ENCODE measurements at regions not wholly inside any gene's neighbourhood (a gene's known extent, or its start where the extent isn't known, plus 50 kb on each side); places are given as distances from the start of the nearest gene placed in this dataset.
"Not testable (repeated sequence)": the region's sequence is repeated elsewhere in the genome, so short reads cannot be mapped to it uniquely, and the experiment has no call there.

DNA sequence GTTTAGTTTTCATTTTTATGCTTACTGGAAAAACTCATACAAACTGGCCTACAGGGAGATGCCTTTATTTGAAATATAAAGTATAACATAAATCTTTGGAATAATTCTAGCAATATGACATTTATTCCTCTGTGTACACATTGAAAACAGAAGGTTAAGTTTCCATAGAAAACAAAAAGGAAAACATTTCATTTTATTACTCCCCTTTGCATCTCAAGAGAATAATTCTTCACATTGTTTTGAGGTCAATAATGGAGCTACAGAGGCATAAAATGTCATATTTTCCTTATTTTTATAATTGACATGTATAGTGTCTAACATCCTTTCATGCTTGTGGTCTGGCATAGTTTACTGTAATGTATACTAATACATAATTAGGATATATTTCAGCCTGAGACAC, 187.6 kb upstream of the AGTR1 start:
- Histone ChIP-seq H3K9me3 (ENCODE audit: control insufficient read depth, low read length) (no peaks in the 10 kb centered on the region), H3K4me1 (ENCODE audit: control insufficient read depth, insufficient read depth, low read length, poor library complexity, severe bottlenecking) (no peaks in the 10 kb centered on the region), H3K4me3 (ENCODE audit: extremely low read depth, insufficient read depth, low read length, poor library complexity, severe bottlenecking) (no peak overlapping the region), H3K36me3 (ENCODE audit: control insufficient read depth, insufficient read depth, low read length) (no peaks in the 10 kb centered on the region), H3K27ac (ENCODE audit: low read depth, low read length, severe bottlenecking) (no peak overlapping the region)

DNA sequence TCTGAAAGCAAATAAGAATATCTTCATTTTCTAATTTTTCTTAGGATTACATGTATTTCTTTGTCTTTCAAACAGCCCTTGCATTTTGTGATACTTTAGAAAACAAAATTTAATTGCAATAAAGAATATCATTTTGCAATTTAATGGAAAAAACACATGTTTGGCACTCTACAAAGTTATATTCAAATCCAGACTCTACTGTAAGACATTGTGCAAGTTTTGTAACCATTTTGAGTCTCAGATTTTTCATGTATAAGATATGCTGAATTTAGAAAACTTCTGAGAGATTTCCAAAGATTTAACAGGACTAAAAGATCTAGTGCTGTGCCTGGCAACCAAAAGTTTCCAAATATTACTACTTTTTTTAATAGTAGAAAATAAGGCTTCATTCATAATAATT, 187.1 kb upstream of the AGTR1 start:
- H3K27ac ChIP-seq (ENCODE audit: low read depth, low read length, severe bottlenecking): no peak overlapping the region

DNA sequence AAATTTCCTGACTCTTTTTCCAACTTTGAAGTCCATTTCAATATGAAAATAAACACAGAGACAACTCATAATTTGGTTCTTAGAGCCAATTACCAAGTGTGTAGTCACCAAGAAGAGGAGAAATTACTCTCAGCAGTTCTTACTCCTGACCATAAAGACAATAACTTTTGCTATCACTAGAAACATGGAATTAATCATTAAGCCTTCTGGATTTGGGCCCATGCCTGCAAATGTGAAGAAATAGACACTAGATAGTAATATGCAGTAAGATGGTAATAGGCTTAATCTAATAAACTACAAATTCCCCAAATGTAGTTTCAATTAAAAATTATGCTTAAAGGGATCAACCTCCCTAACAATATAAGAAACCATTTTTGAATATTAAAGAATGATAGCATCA, 185.1 kb upstream of the AGTR1 start:
- Histone ChIP-seq H3K4me3 (ENCODE audit: extremely low read depth, insufficient read depth, low read length, poor library complexity, severe bottlenecking) (no peak overlapping the region), H3K4me1 (ENCODE audit: control insufficient read depth, insufficient read depth, low read length, poor library complexity, severe bottlenecking) (no peaks in the 10 kb centered on the region), H3K27ac (ENCODE audit: low read depth, low read length, severe bottlenecking) (no peak overlapping the region), H3K9me3 (ENCODE audit: control insufficient read depth, low read length) (no peaks in the 10 kb centered on the region), H3K36me3 (ENCODE audit: control insufficient read depth, insufficient read depth, low read length) (no peaks in the 10 kb centered on the region)

More for the DNA sequence above, 187.1 kb upstream of the AGTR1 start:
- no peaks in the 10 kb centered on the region for H3K36me3 ChIP-seq (ENCODE audit: control insufficient read depth, insufficient read depth, low read length)
- H3K4me1 ChIP-seq (ENCODE audit: control insufficient read depth, insufficient read depth, low read length, poor library complexity, severe bottlenecking): no peaks in the 10 kb centered on the region
- H3K4me3 ChIP-seq (ENCODE audit: extremely low read depth, insufficient read depth, low read length, poor library complexity, severe bottlenecking): no peak overlapping the region
- no peaks in the 10 kb centered on the region for H3K9me3 ChIP-seq (ENCODE audit: control insufficient read depth, low read length)

DNA sequence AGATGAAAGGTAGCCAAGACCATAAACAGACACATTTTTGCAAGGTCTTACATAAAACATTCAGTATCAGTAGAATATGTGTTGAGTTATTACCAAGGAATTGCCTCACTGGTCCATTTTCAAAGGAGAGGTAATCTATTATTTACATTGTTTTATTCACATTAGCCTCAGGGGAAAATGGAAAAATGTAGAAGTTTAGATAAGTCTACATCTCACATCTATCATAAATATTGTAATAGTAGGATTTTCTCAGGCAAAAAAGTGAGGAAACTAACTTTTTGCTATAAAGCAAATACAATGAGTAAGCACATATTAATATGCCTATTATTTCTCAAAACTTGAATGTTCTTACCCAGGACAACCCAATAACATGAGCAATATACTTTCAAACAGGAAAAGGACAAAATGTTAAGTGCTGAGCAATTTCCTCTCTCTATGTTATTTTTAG, 184.6 kb upstream of the AGTR1 start:
- Histone ChIP-seq H3K9me3 (ENCODE audit: control insufficient read depth, low read length) (no peaks in the 10 kb centered on the region), H3K36me3 (ENCODE audit: control insufficient read depth, insufficient read depth, low read length) (no peaks in the 10 kb centered on the region), H3K4me3 (ENCODE audit: extremely low read depth, insufficient read depth, low read length, poor library complexity, severe bottlenecking) (no peak overlapping the region), H3K4me1 (ENCODE audit: control insufficient read depth, insufficient read depth, low read length, poor library complexity, severe bottlenecking) (no peaks in the 10 kb centered on the region), H3K27ac (ENCODE audit: low read depth, low read length, severe bottlenecking) (no peak overlapping the region)

DNA sequence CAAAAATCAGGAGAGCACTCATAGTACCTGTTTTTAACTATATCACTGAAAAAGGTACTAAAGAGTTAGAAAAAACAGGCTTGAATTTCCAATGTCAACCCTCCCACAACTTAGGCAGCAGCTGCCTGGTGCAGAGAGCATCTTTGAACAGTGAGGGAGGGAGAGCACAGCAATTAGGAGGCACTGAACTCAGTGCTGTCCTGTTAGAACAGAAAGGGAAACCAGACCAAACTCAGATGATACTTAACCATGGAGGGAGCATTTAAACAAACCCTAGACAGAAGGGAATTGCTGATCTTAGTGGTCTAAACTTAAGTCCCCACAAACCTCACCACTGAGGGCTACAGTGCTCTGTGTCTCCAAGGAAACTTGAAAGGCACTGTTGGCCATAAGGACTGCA, 179.2 kb upstream of the AGTR1 start:
- Histone ChIP-seq H3K4me1 (ENCODE audit: control insufficient read depth, insufficient read depth, low read length, poor library complexity, severe bottlenecking) (no peaks in the 10 kb centered on the region), H3K4me3 (ENCODE audit: extremely low read depth, insufficient read depth, low read length, poor library complexity, severe bottlenecking) (no peak overlapping the region), H3K9me3 (ENCODE audit: control insufficient read depth, low read length) (no peaks in the 10 kb centered on the region), H3K36me3 (ENCODE audit: control insufficient read depth, insufficient read depth, low read length) (no peaks in the 10 kb centered on the region), H3K27ac (ENCODE audit: low read depth, low read length, severe bottlenecking) (no peak overlapping the region)

DNA sequence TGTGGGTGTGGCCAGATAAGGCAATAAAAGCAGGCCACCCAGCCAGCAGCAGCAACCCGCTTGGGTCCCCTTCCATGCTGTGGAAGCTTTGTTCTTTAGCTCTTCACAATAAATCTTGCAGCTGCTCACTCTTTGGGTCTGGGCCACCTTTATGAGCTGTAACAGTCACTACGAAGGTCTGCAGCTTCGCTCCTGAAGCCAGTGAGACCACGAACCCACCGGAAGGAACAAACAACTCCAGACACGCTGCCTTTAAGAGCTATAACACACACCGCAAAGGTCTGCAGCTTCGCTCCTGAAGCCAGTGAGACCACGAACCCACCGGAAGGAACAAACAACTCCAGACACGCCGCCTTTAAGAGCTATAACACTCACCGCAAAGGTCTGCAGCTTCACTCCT, 172.1 kb upstream of the AGTR1 start:
- H3K27ac ChIP-seq (ENCODE audit: low read depth, low read length, severe bottlenecking); H3K4me1 ChIP-seq (ENCODE audit: control insufficient read depth, insufficient read depth, low read length, poor library complexity, severe bottlenecking); H3K36me3 ChIP-seq (ENCODE audit: control insufficient read depth, insufficient read depth, low read length); H3K4me3 ChIP-seq (ENCODE audit: extremely low read depth, insufficient read depth, low read length, poor library complexity, severe bottlenecking); H3K9me3 ChIP-seq (ENCODE audit: control insufficient read depth, low read length): not testable (repeated sequence)
- 76 to 77% methylated on average over 5 to 6 of the region's 13 CpGs for WGBS, 2 experiments (ENCODE audit: insufficient coverage in 2 of 2)

DNA sequence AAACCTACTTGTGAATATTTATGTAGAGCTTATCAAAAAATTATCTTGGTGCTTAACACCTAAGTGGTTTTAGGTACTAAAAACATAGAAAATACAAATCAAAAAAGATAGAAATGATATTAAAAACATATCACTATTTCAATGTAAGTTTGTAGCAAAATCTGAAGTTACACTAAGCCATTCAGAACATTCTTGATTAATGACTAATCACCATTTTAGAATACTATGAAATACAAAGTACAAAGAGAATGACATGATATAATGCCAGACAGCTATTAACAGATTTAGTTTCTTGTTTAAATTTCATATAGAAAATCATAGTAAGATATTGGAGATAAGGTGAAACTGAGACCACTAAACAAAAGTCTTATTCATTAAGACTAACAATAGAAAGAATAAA, 169.7 kb upstream of the AGTR1 start:
- Histone ChIP-seq H3K27ac (ENCODE audit: low read depth, low read length, severe bottlenecking) (no peak overlapping the region), H3K4me1 (ENCODE audit: control insufficient read depth, insufficient read depth, low read length, poor library complexity, severe bottlenecking) (no peaks in the 10 kb centered on the region), H3K9me3 (ENCODE audit: control insufficient read depth, low read length) (no peaks in the 10 kb centered on the region), H3K36me3 (ENCODE audit: control insufficient read depth, insufficient read depth, low read length) (no peaks in the 10 kb centered on the region), H3K4me3 (ENCODE audit: extremely low read depth, insufficient read depth, low read length, poor library complexity, severe bottlenecking) (no peak overlapping the region)

DNA sequence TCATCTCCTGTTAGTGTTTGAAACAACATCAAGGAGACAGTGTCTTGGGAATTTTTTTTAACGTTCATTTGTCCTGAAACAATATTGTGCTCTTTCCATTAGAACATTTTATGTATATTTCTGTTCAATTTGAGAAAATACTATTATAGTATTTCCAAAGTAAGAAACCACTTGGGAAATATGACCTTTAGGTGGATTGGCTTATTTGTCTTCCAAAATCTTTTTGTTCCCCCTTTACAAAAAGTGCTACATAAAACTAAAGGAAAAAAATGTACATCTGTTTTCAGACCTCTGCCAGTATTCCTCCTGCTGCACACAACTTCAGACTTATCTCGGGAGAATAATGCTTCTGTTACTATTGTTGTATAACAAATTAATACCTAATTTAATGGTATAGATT, 165.9 kb upstream of the AGTR1 start:
- Histone ChIP-seq H3K9me3 (ENCODE audit: control insufficient read depth, low read length) (no peaks in the 10 kb centered on the region), H3K4me1 (ENCODE audit: control insufficient read depth, insufficient read depth, low read length, poor library complexity, severe bottlenecking) (no peaks in the 10 kb centered on the region), H3K36me3 (ENCODE audit: control insufficient read depth, insufficient read depth, low read length) (no peaks in the 10 kb centered on the region), H3K27ac (ENCODE audit: low read depth, low read length, severe bottlenecking) (no peak overlapping the region), H3K4me3 (ENCODE audit: extremely low read depth, insufficient read depth, low read length, poor library complexity, severe bottlenecking) (no peak overlapping the region)
- WGBS, 2 experiments (ENCODE audit: insufficient coverage in 2 of 2): no CpG with 5 or more reads among the region's 2 CpGs

DNA sequence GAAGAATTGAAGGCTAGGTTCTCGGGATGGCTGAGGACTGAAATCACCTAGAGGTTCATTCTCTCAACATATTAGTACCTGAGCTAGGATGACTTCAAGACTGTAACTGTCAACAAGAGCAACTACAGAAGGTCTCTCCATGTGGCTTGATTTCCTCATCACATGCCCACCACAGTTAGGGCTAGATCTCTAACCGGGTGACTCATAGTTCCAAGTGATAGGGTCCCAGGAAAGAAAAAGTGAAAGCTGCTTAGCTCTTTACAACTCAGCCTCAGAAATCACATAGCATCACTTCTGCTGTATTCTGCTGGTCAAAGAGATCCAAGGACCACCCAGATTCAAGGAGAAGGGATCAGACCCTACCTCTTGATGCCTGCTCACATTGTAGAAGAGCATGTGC, 165.4 kb upstream of the AGTR1 start:
- H3K9me3 ChIP-seq (ENCODE audit: control insufficient read depth, low read length): no peaks in the 10 kb centered on the region
- 100% methylated on average over 1 to 2 of the region's 2 CpGs for WGBS, 2 experiments (ENCODE audit: insufficient coverage in 2 of 2)
- H3K27ac ChIP-seq (ENCODE audit: low read depth, low read length, severe bottlenecking): no peak overlapping the region
- no peaks in the 10 kb centered on the region for H3K4me1 ChIP-seq (ENCODE audit: control insufficient read depth, insufficient read depth, low read length, poor library complexity, severe bottlenecking)
- H3K4me3 ChIP-seq (ENCODE audit: extremely low read depth, insufficient read depth, low read length, poor library complexity, severe bottlenecking): no peak overlapping the region
- H3K36me3 ChIP-seq (ENCODE audit: control insufficient read depth, insufficient read depth, low read length): no peaks in the 10 kb centered on the region

DNA sequence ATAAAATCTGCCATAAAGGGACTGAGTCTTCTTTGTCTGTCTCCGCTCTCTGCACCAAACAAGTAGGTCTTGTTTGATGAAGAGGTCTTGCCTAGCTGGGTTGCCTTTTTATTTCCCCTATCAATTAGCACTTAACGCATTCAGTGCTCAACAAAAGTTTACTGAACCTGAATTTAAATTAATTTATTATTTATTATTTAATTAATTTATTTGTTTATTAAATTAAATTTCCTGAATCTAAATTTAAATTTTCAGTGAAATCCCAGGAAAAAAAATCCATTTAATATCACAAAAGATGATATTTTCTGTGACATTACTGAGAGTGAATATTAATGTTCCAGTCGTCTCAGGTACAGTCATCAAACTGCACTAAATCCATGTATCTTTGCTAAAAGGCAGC, 164.9 kb upstream of the AGTR1 start:
- Histone ChIP-seq H3K27ac (ENCODE audit: low read depth, low read length, severe bottlenecking) (no peak overlapping the region), H3K4me1 (ENCODE audit: control insufficient read depth, insufficient read depth, low read length, poor library complexity, severe bottlenecking) (no peaks in the 10 kb centered on the region), H3K36me3 (ENCODE audit: control insufficient read depth, insufficient read depth, low read length) (no peaks in the 10 kb centered on the region), H3K4me3 (ENCODE audit: extremely low read depth, insufficient read depth, low read length, poor library complexity, severe bottlenecking) (no peak overlapping the region), H3K9me3 (ENCODE audit: control insufficient read depth, low read length) (no peaks in the 10 kb centered on the region)
- WGBS, 2 experiments (ENCODE audit: insufficient coverage in 2 of 2): 100% methylated on average over 1 of the region's 3 CpGs; no CpG with 5 or more reads in 1 of the 2 experiments

DNA sequence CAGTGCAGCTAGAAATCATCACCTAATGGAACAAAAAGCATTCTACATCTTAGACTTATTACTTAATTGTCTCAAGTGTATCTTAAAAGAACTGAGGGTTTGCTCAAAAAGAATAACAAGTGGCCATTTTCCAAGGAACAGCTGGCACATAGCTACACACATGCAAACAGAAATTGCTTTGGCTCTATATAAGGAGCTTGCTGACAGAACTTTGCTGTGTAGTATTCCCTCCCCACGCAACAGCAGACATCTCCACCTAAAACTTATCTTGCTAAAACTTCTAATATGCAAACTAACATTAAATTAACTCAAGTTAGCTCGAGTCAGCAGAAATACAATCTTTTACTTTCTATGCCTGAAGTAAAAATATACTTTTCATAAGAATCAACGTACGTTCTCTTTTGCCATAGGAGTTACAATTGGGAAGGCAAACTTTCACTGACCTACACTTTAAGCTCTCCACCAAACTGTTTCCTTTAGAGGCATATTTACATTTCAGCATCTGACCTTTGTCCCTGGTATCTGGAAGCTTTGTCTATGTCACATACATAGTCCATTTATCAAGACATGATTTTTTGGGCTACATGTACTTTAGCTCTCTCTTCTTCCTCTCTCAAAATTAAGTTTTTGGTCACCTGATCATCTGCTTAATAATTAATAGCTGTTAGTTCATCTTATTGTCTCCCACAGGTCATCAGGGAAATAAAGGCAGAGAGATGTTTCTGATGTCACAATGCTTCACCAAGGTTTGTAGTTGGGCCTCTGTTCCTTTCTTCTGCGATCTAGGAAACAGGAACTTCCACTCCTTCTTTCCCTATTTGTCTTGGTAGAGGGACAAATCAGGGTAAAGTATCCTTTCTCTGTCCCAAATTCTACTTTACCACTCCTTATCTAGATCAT, 163.4 kb upstream of the AGTR1 start:
- Histone ChIP-seq H3K4me1 (ENCODE audit: control insufficient read depth, insufficient read depth, low read length, poor library complexity, severe bottlenecking) (no peaks in the 10 kb centered on the region), H3K36me3 (ENCODE audit: control insufficient read depth, insufficient read depth, low read length) (no peaks in the 10 kb centered on the region), H3K9me3 (ENCODE audit: control insufficient read depth, low read length) (no peaks in the 10 kb centered on the region), H3K27ac (ENCODE audit: low read depth, low read length, severe bottlenecking) (no peak overlapping the region), H3K4me3 (ENCODE audit: extremely low read depth, insufficient read depth, low read length, poor library complexity, severe bottlenecking) (no peak overlapping the region)
- 76 to 82% methylated on average over 3 to 4 of the region's 5 CpGs for WGBS, 2 experiments (ENCODE audit: insufficient coverage in 2 of 2)

All from mesodermal cell (in vitro differentiated cells).